Omental fat pad (tissue), 3 donors: ENCODE measurements at regions not wholly inside any gene's neighbourhood (a gene's known extent, or its start where the extent isn't known, plus 50 kb on each side); places are given as distances from the start of the nearest gene placed in this dataset.

ENCODE experiments used
- ATAC-seq: fragments of 150-250 bp; one replicate; pipeline ENCODE4 v1.9.1; 2016; ENCODE audit warnings: mild to moderate bottlenecking, moderate library complexity; ENCODE audit not compliant: low FRiP score
- DNase-seq: peaks from one replicate; pipeline ENCODE4 v3.0.0-alpha.2; 2019; ENCODE audit warnings: low spot score
- CTCF ChIP-seq, 3 donors: fragments of 450-650 bp; IDR thresholded peaks; one replicate each; pipeline ENCODE4 v1.5.1; 2016 to 2017; ENCODE audit warnings: antibody characterized with exemption in 3 of 3, mild to moderate bottlenecking in 3 of 3, moderate library complexity in 2 of 3

- ATAC-seq = no peak
- TF ChIP-seq CTCF (IDR thresholded peaks at IDR 0.05) = peak in 2 of 3 donors; percentile 44 to 71
Measured at GRCh38 chr12:91811481-91812287, 334.0 kb downstream of the BTG1 start.

GRCh38 chr12:91810531-91811451 is 334.9 kb downstream of the BTG1 start:
- no peak for DNase-seq
- no peak for TF ChIP-seq CTCF (IDR thresholded peaks at IDR 0.05)
- ATAC-seq = no peak

More at GRCh38 chr12:91811481-91812287, 334.0 kb downstream of the BTG1 start:
- peak; percentile 91 for DNase-seq

- TF ChIP-seq CTCF (IDR thresholded peaks at IDR 0.05) = no peak
- DNase-seq (no peak), ATAC-seq (no peak)
Measured at GRCh38 chr12:91810077-91810476, 335.6 kb downstream of the BTG1 start.

- no peak for TF ChIP-seq CTCF (IDR thresholded peaks at IDR 0.05)
- DNase-seq (no peak), ATAC-seq (no peak)
Measured at GRCh38 chr12:91805031-91805430, 340.6 kb downstream of the BTG1 start.

- ATAC-seq (no peak), DNase-seq (no peak)
- TF ChIP-seq CTCF (IDR thresholded peaks at IDR 0.05) = no peak
Measured at GRCh38 chr12:91804533-91804932, 341.1 kb downstream of the BTG1 start.

GRCh38 chr12:91801048-91801447 is 344.6 kb downstream of the BTG1 start:
- ATAC-seq = no peak
- DNase-seq = no peak
- TF ChIP-seq CTCF (IDR thresholded peaks at IDR 0.05) = no peak
